ENCODE measurements at regions not wholly inside any gene's neighbourhood (a gene's known extent, or its start where the extent isn't known, plus 50 kb on each side); places are given as distances from the start of the nearest gene placed in this dataset.

DNA sequence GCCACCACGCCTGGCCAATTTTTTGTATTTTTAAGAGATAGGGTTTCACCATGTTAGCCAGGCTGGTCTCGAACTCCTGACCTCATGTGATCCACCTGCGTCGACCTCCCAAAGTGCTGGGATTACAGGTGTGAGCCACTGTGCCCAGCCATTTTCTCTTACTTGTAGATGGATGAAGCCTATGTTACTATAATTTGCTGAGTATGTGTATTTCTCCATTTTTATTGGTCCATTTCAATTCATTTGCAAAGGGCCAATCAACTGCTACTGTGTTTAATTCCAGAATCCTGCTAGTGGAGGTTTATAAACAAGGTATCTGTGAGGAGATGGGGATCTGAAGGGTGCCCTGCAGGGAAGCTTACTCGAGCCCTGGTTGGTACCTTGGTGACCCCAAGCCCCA lies 101.7 kb upstream of the MAX start:
- WGBS, 4 donors, result 80 to 96% (median 94%) methylated on average over 5 of the region's 5 CpGs
- H3K36me3 ChIP-seq (replicated peaks in 1 of 2), result no peaks in the 10 kb centered on the region
- DNase-seq, result no peak
- intact Hi-C loops (cut with DNase I), result no loop called here
- no peak overlapping the region for H3K27ac ChIP-seq
- TF ChIP-seq POLR2A (IDR thresholded peaks at IDR 0.05) (no peak), CTCF (IDR thresholded peaks at IDR 0.05) (no peak)
- no peaks in the 10 kb centered on the region for H3K9me3 ChIP-seq (replicated peaks in 1 of 3)
- H3K27me3 ChIP-seq, result no peaks in the 10 kb centered on the region
- H3K4me3 ChIP-seq, result no peak overlapping the region
- no peaks in the 10 kb centered on the region for H3K4me1 ChIP-seq (replicated peaks in 1 of 2)

- intact Hi-C loops (cut with DNase I), result no loop called here
- H3K4me1 ChIP-seq (replicated peaks in 1 of 2), result peaks cover 1 to 2% of the 10 kb centered on the region in 2 donors
- TF ChIP-seq CTCF (IDR thresholded peaks at IDR 0.05), result no peak
- TF ChIP-seq POLR2A (IDR thresholded peaks at IDR 0.05), result no peak
- 70 to 78% (median 76%) methylated on average over 7 of the region's 7 CpGs for WGBS, 4 donors
- no peak overlapping the region for H3K4me3 ChIP-seq
- no peak overlapping the region for H3K27ac ChIP-seq
- H3K27me3 ChIP-seq, result no peaks in the 10 kb centered on the region
- H3K9me3 ChIP-seq (replicated peaks in 1 of 3), result no peaks in the 10 kb centered on the region
- no peak for DNase-seq
- no peaks in the 10 kb centered on the region for H3K36me3 ChIP-seq (replicated peaks in 1 of 2)
Observed at GRCh38 chr14:65206078-65206447, 103.7 kb upstream of the MAX start.

GRCh38 chr14:65206448-65207096 lies 104.3 kb upstream of the MAX start:
- TF ChIP-seq POLR2A (IDR thresholded peaks at IDR 0.05), result no peak
- no peak for TF ChIP-seq CTCF (IDR thresholded peaks at IDR 0.05)
- Histone ChIP-seq H3K27ac (no peak overlapping the region), H3K4me3 (no peak overlapping the region), H3K4me1 (replicated peaks in 1 of 2) (peaks cover 5 to 6% of the 10 kb centered on the region in 2 donors), H3K9me3 (replicated peaks in 1 of 3) (no peaks in the 10 kb centered on the region), H3K27me3 (no peaks in the 10 kb centered on the region), H3K36me3 (replicated peaks in 1 of 2) (no peaks in the 10 kb centered on the region)
- 74 to 79% (median 76%) methylated on average over 3 of the region's 3 CpGs for WGBS, 4 donors
- intact Hi-C loops (cut with DNase I), result no loop called here
- DNase-seq, result no peak

- Histone ChIP-seq H3K36me3 (replicated peaks in 1 of 2) (no peaks in the 10 kb centered on the region), H3K4me3 (no peak overlapping the region), H3K4me1 (replicated peaks in 1 of 2) (peaks cover 5 to 7% of the 10 kb centered on the region in 2 donors), H3K9me3 (replicated peaks in 1 of 3) (no peaks in the 10 kb centered on the region), H3K27me3 (no peaks in the 10 kb centered on the region), H3K27ac (no peak overlapping the region)
- intact Hi-C loops (cut with DNase I), result no loop called here
- WGBS, 4 donors, result 87 to 95% (median 92%) methylated on average over 10 of the region's 10 CpGs
- peak in 3 of 7 donors; percentile 19 to 50 (median 25) for DNase-seq
- no peak for TF ChIP-seq POLR2A (IDR thresholded peaks at IDR 0.05)
- no peak for TF ChIP-seq CTCF (IDR thresholded peaks at IDR 0.05)
Observed at GRCh38 chr14:65208548-65208947, 106.2 kb upstream of the MAX start.
